HepG2 (cell line): ENCODE measurements at regions not wholly inside any gene's neighbourhood (a gene's known extent, or its start where the extent isn't known, plus 50 kb on each side); places are given as distances from the start of the nearest gene placed in this dataset.

Source experiments
- ATAC-seq: fragments of 200-7000 bp; cut with Tn5 transposase; 3 replicates; pipeline ENCODE4 v1.9.1; 2020; ENCODE audit warnings: mild to moderate bottlenecking, moderate library complexity
- BruUV-seq: library from RNA; stranded (reverse); fragments of 400-500 nt; replicated peaks from 2 replicates; lab custom pipeline; 2021; lab: Mats Ljungman, UMichigan
- CTCF ChIA-PET: fragments of 300-600 bp; formaldehyde crosslinking; extraction: SDS; loops from one replicate; lab custom pipeline; 2021; ENCODE audit warnings: low total read pairs, inconsistent platforms, low intra/inter-chr PET ratio; lab: Yijun Ruan, JAX
- POLR2A ChIA-PET: fragments of 350-600 bp; sonication (Branson Sonifier 250); formaldehyde crosslinking; loops from one replicate; lab custom pipeline; 2020; ENCODE audit warnings: antibody characterized with exemption, inconsistent platforms; lab: Yijun Ruan, JAX
- DNase-seq: peaks from one replicate; pipeline ENCODE4 v3.0.0-alpha.2; 2015; ENCODE audit warnings: low spot score
- FAIRE-seq: peaks from 3 replicates; lab custom pipeline; 2011; peaks lifted over from hg19 to GRCh38; lab: Jason Lieb, UNC
- H2AFZ ChIP-seq: one replicate; pipeline ENCODE4 v1.6.1; 2011; ENCODE audit warnings: low read length, inconsistent platforms
- H3K27ac ChIP-seq: fragments of 300-600 bp; 3 replicates; pipeline ENCODE4 v1.8.0; 2011; ENCODE audit warnings: mixed run types, mild to moderate bottlenecking, mixed read lengths, low read length, inconsistent platforms; ENCODE audit not compliant: insufficient read depth; ENCODE audit errors: extremely low read length
- H3K27me3 ChIP-seq, 2 experiments: fragments of 200-600 bp in 1 of 2; 2 replicates in 1 of 2; 3 replicates in 1 of 2; pipeline versions ENCODE4 v1.6.0 to v1.8.0; 2011; ENCODE audit warnings: low read length in 2 of 2, mild to moderate bottlenecking in 2 of 2, moderate library complexity in 2 of 2, inconsistent platforms in 1 of 2; ENCODE audit not compliant: insufficient read depth in 2 of 2, control insufficient read depth in 1 of 2
- H3K36me3 ChIP-seq, 2 experiments: fragments of 200-600 bp in 1 of 2; replicated peaks in 1 of 2; 2 replicates in 1 of 2; 3 replicates in 1 of 2; pipeline versions ENCODE4 v1.5.1 to v1.8.0; 2011; ENCODE audit warnings: low read length in 2 of 2, inconsistent platforms in 1 of 2; ENCODE audit not compliant: insufficient read depth in 2 of 2, control insufficient read depth in 1 of 2
- H3K4me1 ChIP-seq: 2 replicates; pipeline ENCODE4 v1.5.1; 2012; ENCODE audit warnings: low read length, inconsistent platforms; ENCODE audit not compliant: insufficient read depth
- H3K4me2 ChIP-seq: 2 replicates; pipeline ENCODE4 v1.6.0; 2011; ENCODE audit warnings: low read depth, low read length, inconsistent platforms
- H3K4me3 ChIP-seq, 3 experiments: fragments of 200-600 bp in 1 of 3; sonication (generic), shearing (Covaris generic) in 1 of 3; replicated peaks in 1 of 3; 2 replicates each; pipeline ENCODE4 v1.5.1; 2011 to 2016; ENCODE audit warnings: low read length in 3 of 3, inconsistent platforms in 2 of 3, low read depth in 2 of 3, mild to moderate bottlenecking in 2 of 3, control low read depth in 1 of 3, mixed read lengths in 1 of 3; ENCODE audit not compliant: insufficient read depth in 1 of 3
- H3K79me2 ChIP-seq: one replicate; pipeline ENCODE4 v1.6.1; 2011; ENCODE audit warnings: low read length, inconsistent platforms; ENCODE audit not compliant: insufficient read depth
- H3K9ac ChIP-seq: 2 replicates; pipeline ENCODE4 v1.6.0; 2011; ENCODE audit warnings: mild to moderate bottlenecking, low read depth, low read length, inconsistent platforms; ENCODE audit not compliant: insufficient read depth
- H3K9me3 ChIP-seq: 2 replicates; pipeline ENCODE4 v1.5.1; 2012; ENCODE audit warnings: mild to moderate bottlenecking, low read length
- H4K20me1 ChIP-seq: 2 replicates; pipeline ENCODE4 v1.6.0; 2011; ENCODE audit warnings: inconsistent platforms, mild to moderate bottlenecking, low read length, moderate library complexity; ENCODE audit not compliant: insufficient read depth
- CBX5 ChIP-seq: sonication (generic); formaldehyde crosslinking; IDR thresholded peaks from 2 replicates; pipeline ENCODE4 v1.4.0; 2020; ENCODE audit warnings: missing genetic modification reagents, borderline replicate concordance
- DR1 ChIP-seq: sonication (generic); formaldehyde crosslinking; IDR thresholded peaks from 2 replicates; pipeline ENCODE4 v1.8.0; 2021; ENCODE audit warnings: mild to moderate bottlenecking, missing genetic modification reagents, inconsistent platforms
- ELF1 ChIP-seq: sonication (generic); formaldehyde crosslinking; IDR thresholded peaks from 2 replicates; pipeline ENCODE4 v1.4.0; 2020; ENCODE audit warnings: missing genetic modification reagents
- FOXJ3 ChIP-seq: sonication (generic); formaldehyde crosslinking; IDR thresholded peaks from 2 replicates; pipeline ENCODE4 v1.4.0; 2020; ENCODE audit warnings: missing genetic modification reagents, mild to moderate bottlenecking, borderline replicate concordance
- GLI4 ChIP-seq: sonication (generic); formaldehyde crosslinking; IDR thresholded peaks from 2 replicates; pipeline ENCODE4 v1.5.1; 2020; ENCODE audit warnings: missing genetic modification reagents, mild to moderate bottlenecking, moderate library complexity, borderline replicate concordance
- KDM6A ChIP-seq: IDR thresholded peaks from 2 replicates; pipeline ENCODE4 v1.6.1; 2016; ENCODE audit warnings: low read depth
- KLF16 ChIP-seq, 2 experiments: sonication (generic) in 1 of 2; formaldehyde crosslinking in 1 of 2; IDR thresholded peaks; 2 replicates each; pipeline versions ENCODE4 v1.6.1 to v1.8.0; 2016 to 2023; ENCODE audit warnings: missing genetic modification reagents in 2 of 2, missing compliant biosample characterization in 1 of 2
- MYNN ChIP-seq: sonication (generic); formaldehyde crosslinking; IDR thresholded peaks from 2 replicates; pipeline ENCODE4 v1.4.0; 2020; ENCODE audit warnings: mild to moderate bottlenecking, low read depth, missing genetic modification reagents
- SP5 ChIP-seq: IDR thresholded peaks from 2 replicates; pipeline ENCODE4 v1.6.1; 2016; ENCODE audit warnings: low read depth, borderline replicate concordance
- ZNF589 ChIP-seq: sonication (generic); formaldehyde crosslinking; conservative IDR thresholded peaks from 2 replicates; pipeline ENCODE4 v1.8.0; 2022; ENCODE audit warnings: mild to moderate bottlenecking, moderate library complexity, missing genetic modification reagents
- WGBS: methylation state at CpG from one replicate; pipeline ENCODE4 v1.1.6; 2017; ENCODE audit warnings: low lambda C conversion rate; 5-methylcytosine and 5-hydroxymethylcytosine counted together
- in situ Hi-C: cut with HindIII; loops from 2 replicates; pipeline ENCODE4 v1.10.0; 2017; ENCODE audit warnings: low pct_unique_long_range_greater_than_20kb; ENCODE audit not compliant: extremely low pct_ligation_motif_present
- intact Hi-C: fragments of 100-400 bp; cut with micrococcal nuclease; formaldehyde crosslinking; loops from one replicate; pipeline ENCODE4 v1.10.0; 2022; ENCODE audit not compliant: unreplicated experiment
- TF ChIP-seq, protein P1 (sequence below): sonication (generic); formaldehyde crosslinking; IDR thresholded peaks from 2 replicates; pipeline ENCODE4 v1.9.0; 2021; ENCODE audit warnings: missing genetic modification reagents, borderline replicate concordance
- TF ChIP-seq, protein P2 (sequence below): IDR thresholded peaks from 2 replicates; pipeline ENCODE4 v1.6.1; 2016; ENCODE audit warnings: missing compliant biosample characterization, missing genetic modification reagents, borderline replicate concordance
- TF ChIP-seq, protein P3 (sequence below): sonication (generic); formaldehyde crosslinking; IDR thresholded peaks from 2 replicates; pipeline ENCODE4 v1.5.1; 2020; ENCODE audit warnings: missing genetic modification reagents, mild to moderate bottlenecking, borderline replicate concordance
- TF ChIP-seq, protein P4 (sequence below): IDR thresholded peaks from 2 replicates; pipeline ENCODE4 v1.6.1; 2012; ENCODE audit warnings: inconsistent platforms
- TF ChIP-seq, protein P5 (sequence below): sonication (generic); formaldehyde crosslinking; IDR thresholded peaks from 2 replicates; pipeline ENCODE4 v1.5.0; 2020; ENCODE audit warnings: missing genetic modification reagents
- TF ChIP-seq, protein P6 (sequence below): sonication (generic); formaldehyde crosslinking; IDR thresholded peaks from 2 replicates; pipeline ENCODE4 v1.8.0; 2022; ENCODE audit warnings: missing genetic modification reagents, mild to moderate bottlenecking, inconsistent platforms, borderline replicate concordance
- TF ChIP-seq, protein P7 (sequence below): IDR thresholded peaks from 2 replicates; pipeline ENCODE4 v1.6.1; 2016

DNA sequence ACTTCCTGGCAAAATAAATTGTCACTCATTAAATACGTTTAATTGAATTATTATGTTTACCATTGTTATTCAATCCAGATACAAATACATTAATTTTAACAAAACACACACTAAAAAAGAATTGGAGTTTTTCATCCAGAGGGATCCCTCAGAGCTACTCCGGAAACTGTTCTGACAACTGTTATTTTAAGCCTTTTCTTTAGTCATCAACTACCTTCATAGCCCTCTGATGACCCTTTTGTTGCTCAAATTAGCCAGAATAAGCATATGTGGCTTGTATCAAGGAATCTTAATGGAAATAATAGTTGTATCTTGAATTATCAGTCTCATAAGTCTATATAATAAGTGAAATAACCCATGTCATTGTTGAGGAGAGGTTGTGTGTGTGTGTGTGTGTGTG is 405.4 kb upstream of the FAT3 start:
- Histone ChIP-seq H4K20me1 (no peaks in the 10 kb centered on the region), H3K27me3 (no peaks in the 10 kb centered on the region), H3K36me3 (no peaks in the 10 kb centered on the region), H3K9me3 (no peaks in the 10 kb centered on the region), H3K27ac (no peak overlapping the region), H3K9ac (no peak overlapping the region), H3K4me2 (no peak overlapping the region), H3K4me3 (no peak overlapping the region), H2AFZ (no peak overlapping the region), H3K4me1 (no peaks in the 10 kb centered on the region), H3K79me2 (no peaks in the 10 kb centered on the region)
- no peak for DNase-seq
- FAIRE-seq: no peak
- BruUV-seq: no TSS peak
- ATAC-seq: no peak
- intact Hi-C loops: no loop called here
- CTCF ChIA-PET: no interaction called here
- 13% methylated on average over 2 of the region's 2 CpGs for WGBS
- POLR2A ChIA-PET: no interaction called here
- in situ Hi-C loops: no loop called here
- TF ChIP-seq, protein P1, sequence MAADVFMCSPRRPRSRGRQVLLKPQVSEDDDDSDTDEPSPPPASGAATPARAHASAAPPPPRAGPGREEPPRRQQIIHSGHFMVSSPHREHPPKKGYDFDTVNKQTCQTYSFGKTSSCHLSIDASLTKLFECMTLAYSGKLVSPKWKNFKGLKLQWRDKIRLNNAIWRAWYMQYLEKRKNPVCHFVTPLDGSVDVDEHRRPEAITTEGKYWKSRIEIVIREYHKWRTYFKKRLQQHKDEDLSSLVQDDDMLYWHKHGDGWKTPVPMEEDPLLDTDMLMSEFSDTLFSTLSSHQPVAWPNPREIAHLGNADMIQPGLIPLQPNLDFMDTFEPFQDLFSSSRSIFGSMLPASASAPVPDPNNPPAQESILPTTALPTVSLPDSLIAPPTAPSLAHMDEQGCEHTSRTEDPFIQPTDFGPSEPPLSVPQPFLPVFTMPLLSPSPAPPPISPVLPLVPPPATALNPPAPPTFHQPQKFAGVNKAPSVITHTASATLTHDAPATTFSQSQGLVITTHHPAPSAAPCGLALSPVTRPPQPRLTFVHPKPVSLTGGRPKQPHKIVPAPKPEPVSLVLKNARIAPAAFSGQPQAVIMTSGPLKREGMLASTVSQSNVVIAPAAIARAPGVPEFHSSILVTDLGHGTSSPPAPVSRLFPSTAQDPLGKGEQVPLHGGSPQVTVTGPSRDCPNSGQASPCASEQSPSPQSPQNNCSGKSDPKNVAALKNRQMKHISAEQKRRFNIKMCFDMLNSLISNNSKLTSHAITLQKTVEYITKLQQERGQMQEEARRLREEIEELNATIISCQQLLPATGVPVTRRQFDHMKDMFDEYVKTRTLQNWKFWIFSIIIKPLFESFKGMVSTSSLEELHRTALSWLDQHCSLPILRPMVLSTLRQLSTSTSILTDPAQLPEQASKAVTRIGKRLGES: no peak
- TF ChIP-seq, protein P2, sequence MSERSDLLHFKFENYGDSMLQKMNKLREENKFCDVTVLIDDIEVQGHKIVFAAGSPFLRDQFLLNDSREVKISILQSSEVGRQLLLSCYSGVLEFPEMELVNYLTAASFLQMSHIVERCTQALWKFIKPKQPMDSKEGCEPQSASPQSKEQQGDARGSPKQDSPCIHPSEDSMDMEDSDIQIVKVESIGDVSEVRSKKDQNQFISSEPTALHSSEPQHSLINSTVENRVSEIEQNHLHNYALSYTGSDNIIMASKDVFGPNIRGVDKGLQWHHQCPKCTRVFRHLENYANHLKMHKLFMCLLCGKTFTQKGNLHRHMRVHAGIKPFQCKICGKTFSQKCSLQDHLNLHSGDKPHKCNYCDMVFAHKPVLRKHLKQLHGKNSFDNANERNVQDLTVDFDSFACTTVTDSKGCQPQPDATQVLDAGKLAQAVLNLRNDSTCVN: no peak
- no peak for TF ChIP-seq MYNN (CRISPR knock-in tag)
- TF ChIP-seq CBX5 (CRISPR knock-in tag): no peak
- TF ChIP-seq ZNF589: no peak
- TF ChIP-seq, protein P3, sequence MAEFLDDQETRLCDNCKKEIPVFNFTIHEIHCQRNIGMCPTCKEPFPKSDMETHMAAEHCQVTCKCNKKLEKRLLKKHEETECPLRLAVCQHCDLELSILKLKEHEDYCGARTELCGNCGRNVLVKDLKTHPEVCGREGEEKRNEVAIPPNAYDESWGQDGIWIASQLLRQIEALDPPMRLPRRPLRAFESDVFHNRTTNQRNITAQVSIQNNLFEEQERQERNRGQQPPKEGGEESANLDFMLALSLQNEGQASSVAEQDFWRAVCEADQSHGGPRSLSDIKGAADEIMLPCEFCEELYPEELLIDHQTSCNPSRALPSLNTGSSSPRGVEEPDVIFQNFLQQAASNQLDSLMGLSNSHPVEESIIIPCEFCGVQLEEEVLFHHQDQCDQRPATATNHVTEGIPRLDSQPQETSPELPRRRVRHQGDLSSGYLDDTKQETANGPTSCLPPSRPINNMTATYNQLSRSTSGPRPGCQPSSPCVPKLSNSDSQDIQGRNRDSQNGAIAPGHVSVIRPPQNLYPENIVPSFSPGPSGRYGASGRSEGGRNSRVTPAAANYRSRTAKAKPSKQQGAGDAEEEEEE (CRISPR knock-in tag): no peak
- TF ChIP-seq GLI4 (CRISPR knock-in tag): no peak
- no peak for TF ChIP-seq KLF16 (CRISPR knock-in tag; IDR thresholded peaks at IDR 0.05)
- no peak for TF ChIP-seq SP5 (CRISPR knock-in tag)
- TF ChIP-seq, protein P4, sequence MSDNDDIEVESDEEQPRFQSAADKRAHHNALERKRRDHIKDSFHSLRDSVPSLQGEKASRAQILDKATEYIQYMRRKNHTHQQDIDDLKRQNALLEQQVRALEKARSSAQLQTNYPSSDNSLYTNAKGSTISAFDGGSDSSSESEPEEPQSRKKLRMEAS: no peak
- TF ChIP-seq, protein P5, sequence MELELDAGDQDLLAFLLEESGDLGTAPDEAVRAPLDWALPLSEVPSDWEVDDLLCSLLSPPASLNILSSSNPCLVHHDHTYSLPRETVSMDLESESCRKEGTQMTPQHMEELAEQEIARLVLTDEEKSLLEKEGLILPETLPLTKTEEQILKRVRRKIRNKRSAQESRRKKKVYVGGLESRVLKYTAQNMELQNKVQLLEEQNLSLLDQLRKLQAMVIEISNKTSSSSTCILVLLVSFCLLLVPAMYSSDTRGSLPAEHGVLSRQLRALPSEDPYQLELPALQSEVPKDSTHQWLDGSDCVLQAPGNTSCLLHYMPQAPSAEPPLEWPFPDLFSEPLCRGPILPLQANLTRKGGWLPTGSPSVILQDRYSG (CRISPR knock-in tag): no peak
- TF ChIP-seq DR1 (CRISPR knock-in tag): no peak
- TF ChIP-seq, protein P6, sequence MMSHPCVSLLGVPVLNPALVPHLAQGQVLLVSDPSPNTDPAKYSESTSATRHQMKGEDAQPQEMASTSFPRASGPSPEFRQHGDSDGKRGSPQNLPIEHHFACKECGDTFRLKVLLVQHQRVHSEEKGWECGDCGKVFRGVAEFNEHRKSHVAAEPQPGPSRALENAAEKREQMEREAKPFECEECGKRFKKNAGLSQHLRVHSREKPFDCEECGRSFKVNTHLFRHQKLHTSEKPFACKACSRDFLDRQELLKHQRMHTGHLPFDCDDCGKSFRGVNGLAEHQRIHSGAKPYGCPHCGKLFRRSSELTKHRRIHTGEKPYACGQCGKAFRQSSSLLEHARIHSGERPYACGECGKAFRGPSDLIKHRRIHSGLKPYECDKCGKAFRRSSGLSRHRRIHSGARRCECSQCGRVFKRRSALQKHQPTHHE (CRISPR knock-in tag): no peak
- no peak for TF ChIP-seq FOXJ3 (CRISPR knock-in tag)
- TF ChIP-seq, protein P7, sequence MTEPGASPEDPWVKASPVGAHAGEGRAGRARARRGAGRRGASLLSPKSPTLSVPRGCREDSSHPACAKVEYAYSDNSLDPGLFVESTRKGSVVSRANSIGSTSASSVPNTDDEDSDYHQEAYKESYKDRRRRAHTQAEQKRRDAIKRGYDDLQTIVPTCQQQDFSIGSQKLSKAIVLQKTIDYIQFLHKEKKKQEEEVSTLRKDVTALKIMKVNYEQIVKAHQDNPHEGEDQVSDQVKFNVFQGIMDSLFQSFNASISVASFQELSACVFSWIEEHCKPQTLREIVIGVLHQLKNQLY (CRISPR knock-in tag): no peak
- no peak for TF ChIP-seq KDM6A
- no peak for TF ChIP-seq ELF1 (CRISPR knock-in tag)
